GM23338 (cell line): ENCODE measurements at regions not wholly inside any gene's neighbourhood (a gene's known extent, or its start where the extent isn't known, plus 50 kb on each side); places are given as distances from the start of the nearest gene placed in this dataset.
A peak's percentile ranks its signal among the peaks of the same experiment; 100 is the strongest.

Experiments
- ATAC-seq: fragments of 200-7000 bp; cut with Tn5 transposase; 3 replicates; pipeline ENCODE4 v1.9.1; 2020
- DNase-seq: peaks from one replicate; pipeline ENCODE4 v3.0.0-alpha.2; 2015; ENCODE audit warnings: low spot score
- H2AFZ ChIP-seq: fragments of 200-600 bp; sonication (generic); 2 replicates; pipeline ENCODE4 v1.8.0; 2016; ENCODE audit warnings: antibody characterized with exemption, mild to moderate bottlenecking, moderate library complexity
- H3F3A ChIP-seq: fragments of 200-600 bp; sonication (generic); replicated peaks from 2 replicates; pipeline ENCODE4 v1.8.0; 2017; ENCODE audit warnings: antibody characterized with exemption, mixed run types, low read depth
- H3K27ac ChIP-seq: fragments of 200-600 bp; sonication (generic); 2 replicates; pipeline ENCODE4 v1.6.1; 2016; ENCODE audit warnings: low read depth
- H3K27me3 ChIP-seq: fragments of 200-600 bp; sonication (generic); 2 replicates; pipeline ENCODE4 v1.8.0; 2016; ENCODE audit warnings: mild to moderate bottlenecking, mixed run types, moderate library complexity; ENCODE audit not compliant: insufficient read depth
- H3K36me3 ChIP-seq: fragments of 200-600 bp; sonication (generic); 2 replicates; pipeline ENCODE4 v1.8.0; 2016; ENCODE audit warnings: mild to moderate bottlenecking; ENCODE audit not compliant: insufficient read depth
- H3K4me1 ChIP-seq: fragments of 200-600 bp; sonication (generic); 2 replicates; pipeline ENCODE4 v1.8.0; 2016; ENCODE audit warnings: mild to moderate bottlenecking, moderate library complexity; ENCODE audit not compliant: insufficient read depth
- H3K4me2 ChIP-seq: fragments of 200-600 bp; sonication (generic); 2 replicates; pipeline ENCODE4 v1.7.1; 2017; ENCODE audit warnings: mixed run types
- H3K4me3 ChIP-seq: fragments of 200-600 bp; sonication (generic); 2 replicates; pipeline ENCODE4 v1.6.1; 2016; ENCODE audit warnings: mixed run types
- H3K79me2 ChIP-seq: fragments of 200-600 bp; sonication (generic); replicated peaks from 2 replicates; pipeline ENCODE4 v1.8.0; 2017; ENCODE audit warnings: mild to moderate bottlenecking; ENCODE audit not compliant: insufficient read depth
- H3K9me2 ChIP-seq: fragments of 200-600 bp; sonication (generic); 2 replicates; pipeline ENCODE4 v1.8.0; 2017; ENCODE audit not compliant: insufficient read depth
- H4K20me1 ChIP-seq: fragments of 200-600 bp; sonication (generic); replicated peaks from 2 replicates; pipeline ENCODE4 v1.8.0; 2017; ENCODE audit warnings: mild to moderate bottlenecking; ENCODE audit not compliant: insufficient read depth
- H3K27ac Mint-ChIP-seq: 2 replicates; pipeline ENCODE4 v1.8.0; 2020; ENCODE audit warnings: inconsistent platforms, mild to moderate bottlenecking, moderate library complexity, mixed read lengths
- H3K27me3 Mint-ChIP-seq: 3 replicates; pipeline ENCODE4 v1.8.0; 2022; ENCODE audit warnings: low read depth, mild to moderate bottlenecking, moderate library complexity, mixed read lengths, inconsistent platforms; ENCODE audit not compliant: insufficient read depth, poor library complexity
- H3K36me3 Mint-ChIP-seq: 3 replicates; pipeline ENCODE4 v1.8.0; 2021; ENCODE audit warnings: low read depth, mild to moderate bottlenecking, inconsistent platforms, moderate library complexity, mixed read lengths
- H3K4me1 Mint-ChIP-seq: 3 replicates; pipeline ENCODE4 v1.8.0; 2020; ENCODE audit warnings: mild to moderate bottlenecking, inconsistent platforms, mixed read lengths
- H3K4me3 Mint-ChIP-seq: 3 replicates; pipeline ENCODE4 v1.8.0; 2021; ENCODE audit warnings: moderate library complexity, mild to moderate bottlenecking, inconsistent platforms, mixed read lengths
- H3K9me3 Mint-ChIP-seq: 3 replicates; pipeline ENCODE4 v1.8.0; 2020; ENCODE audit warnings: moderate library complexity, mild to moderate bottlenecking, inconsistent platforms, mixed read lengths
- CREB1 ChIP-seq: fragments of 250-450 bp; sonication (Bioruptor Pico); IDR thresholded peaks from 2 replicates; pipeline ENCODE4 v1.5.0; 2020; ENCODE audit warnings: low read depth, mild to moderate bottlenecking, moderate library complexity
- EZH2 ChIP-seq: fragments of 200-600 bp; sonication (generic); IDR thresholded peaks from one replicate; pipeline ENCODE4 v1.8.0; 2017; ENCODE audit warnings: antibody characterized with exemption, mild to moderate bottlenecking, low read depth; ENCODE audit not compliant: unreplicated experiment
- EZH2phosphoT487 ChIP-seq: fragments of 200-600 bp; sonication (generic); IDR thresholded peaks from one replicate; pipeline ENCODE4 v1.8.1; 2018; ENCODE audit warnings: antibody characterized with exemption; ENCODE audit not compliant: unreplicated experiment
- JUNB ChIP-seq: IDR thresholded peaks from one replicate; pipeline ENCODE4 v1.6.1; 2016; ENCODE audit warnings: antibody characterized with exemption; ENCODE audit not compliant: unreplicated experiment
- NANOG ChIP-seq: IDR thresholded peaks from 2 replicates; pipeline ENCODE4 v1.6.1; 2016; ENCODE audit warnings: antibody characterized with exemption, borderline replicate concordance
- POLR2AphosphoS5 ChIP-seq: IDR thresholded peaks from 2 replicates; pipeline ENCODE4 v1.6.1; 2016; ENCODE audit warnings: antibody characterized with exemption, low read depth
- STAT1 ChIP-seq: IDR thresholded peaks from one replicate; pipeline ENCODE4 v1.6.1; 2016; ENCODE audit warnings: antibody characterized with exemption; ENCODE audit not compliant: unreplicated experiment
- ZNF114 ChIP-seq: fragments of 250-450 bp; sonication (Bioruptor Pico); IDR thresholded peaks from 2 replicates; pipeline ENCODE4 v1.5.0; 2020; ENCODE audit warnings: mild to moderate bottlenecking, moderate library complexity
- ZNF331 ChIP-seq: fragments of 250-450 bp; sonication (Bioruptor Pico); IDR thresholded peaks from 2 replicates; pipeline ENCODE4 v1.5.0; 2020; ENCODE audit warnings: low read depth, mild to moderate bottlenecking, moderate library complexity
- TF ChIP-seq, protein P1 (sequence below): fragments of 250-450 bp; sonication (Bioruptor Pico); IDR thresholded peaks from 2 replicates; pipeline ENCODE4 v1.5.0; 2020; ENCODE audit warnings: mild to moderate bottlenecking, moderate library complexity
- TF ChIP-seq, protein P2 (sequence below), 2 experiments: fragments of 200-600 bp in 1 of 2; sonication (generic) in 1 of 2; conservative IDR thresholded peaks; 2 replicates each; pipeline versions ENCODE4 v1.5.1 to v1.6.1; 2016 to 2017; ENCODE audit warnings: antibody characterized with exemption in 2 of 2, low read depth in 2 of 2, mild to moderate bottlenecking in 2 of 2, moderate library complexity in 1 of 2
- TF ChIP-seq, protein P3 (sequence below): IDR thresholded peaks from one replicate; pipeline ENCODE4 v1.6.1; 2018; ENCODE audit warnings: antibody characterized with exemption; ENCODE audit not compliant: unreplicated experiment
- TF ChIP-seq, protein P4 (sequence below): IDR thresholded peaks from 2 replicates; pipeline ENCODE4 v1.6.1; 2016; ENCODE audit warnings: antibody characterized with exemption

DNA sequence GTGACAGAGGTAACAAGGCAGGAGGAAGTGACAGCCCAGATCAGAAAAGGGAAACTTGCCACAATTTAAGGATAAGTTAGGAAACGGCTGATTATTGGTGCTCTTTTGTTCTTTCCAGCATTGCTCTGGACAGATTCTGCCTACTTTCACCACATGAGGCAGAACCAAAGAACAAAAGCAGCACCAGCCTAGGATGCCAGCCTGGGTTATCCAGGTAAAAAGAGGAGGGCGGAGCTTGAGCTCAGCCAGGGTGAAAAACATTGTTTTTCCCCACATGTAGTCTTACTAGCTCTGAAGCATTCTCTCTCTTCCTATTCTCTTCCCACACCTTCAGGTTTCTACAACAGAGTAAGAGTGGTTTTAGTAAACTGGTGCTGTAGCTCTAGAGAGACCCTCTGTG, 300.5 kb downstream of the TMX3 start:
- no peaks in the 10 kb centered on the region for H3K9me3 Mint-ChIP-seq
- H3K4me1 ChIP-seq = no peaks in the 10 kb centered on the region
- H3K9me2 ChIP-seq = no peaks in the 10 kb centered on the region
- ATAC-seq (peak; percentile 74), DNase-seq (peak; percentile 28)
- peaks cover 3% of the 10 kb centered on the region; the same call in 2 of the 3 replicates for H3K4me1 Mint-ChIP-seq
- no peak overlapping the region for H3K27ac ChIP-seq
- no peaks in the 10 kb centered on the region for H3K36me3 ChIP-seq
- H3K4me3 ChIP-seq = no peak overlapping the region
- peak overlapping the region; percentile 38 for H2AFZ ChIP-seq
- H3K36me3 Mint-ChIP-seq = no peaks in the 10 kb centered on the region
- H3K27ac Mint-ChIP-seq = no peak overlapping the region
- H3K27me3 Mint-ChIP-seq = no peaks in the 10 kb centered on the region
- no peak overlapping the region for H3K4me2 ChIP-seq
- H3K79me2 ChIP-seq = no peaks in the 10 kb centered on the region
- no peaks in the 10 kb centered on the region for H4K20me1 ChIP-seq
- no peak overlapping the region for H3K4me3 Mint-ChIP-seq
- H3K27me3 ChIP-seq = no peaks in the 10 kb centered on the region
- no peaks in the 10 kb centered on the region for H3F3A ChIP-seq
- TF ChIP-seq EZH2phosphoT487 (no peak), POLR2AphosphoS5 (no peak), JUNB (no peak), NANOG (no peak), STAT1 (no peak), EZH2 (no peak), CREB1 (CRISPR knock-in tag) (no peak), ZNF114 (CRISPR knock-in tag) (no peak), ZNF331 (no peak)
- TF ChIP-seq, protein P1, sequence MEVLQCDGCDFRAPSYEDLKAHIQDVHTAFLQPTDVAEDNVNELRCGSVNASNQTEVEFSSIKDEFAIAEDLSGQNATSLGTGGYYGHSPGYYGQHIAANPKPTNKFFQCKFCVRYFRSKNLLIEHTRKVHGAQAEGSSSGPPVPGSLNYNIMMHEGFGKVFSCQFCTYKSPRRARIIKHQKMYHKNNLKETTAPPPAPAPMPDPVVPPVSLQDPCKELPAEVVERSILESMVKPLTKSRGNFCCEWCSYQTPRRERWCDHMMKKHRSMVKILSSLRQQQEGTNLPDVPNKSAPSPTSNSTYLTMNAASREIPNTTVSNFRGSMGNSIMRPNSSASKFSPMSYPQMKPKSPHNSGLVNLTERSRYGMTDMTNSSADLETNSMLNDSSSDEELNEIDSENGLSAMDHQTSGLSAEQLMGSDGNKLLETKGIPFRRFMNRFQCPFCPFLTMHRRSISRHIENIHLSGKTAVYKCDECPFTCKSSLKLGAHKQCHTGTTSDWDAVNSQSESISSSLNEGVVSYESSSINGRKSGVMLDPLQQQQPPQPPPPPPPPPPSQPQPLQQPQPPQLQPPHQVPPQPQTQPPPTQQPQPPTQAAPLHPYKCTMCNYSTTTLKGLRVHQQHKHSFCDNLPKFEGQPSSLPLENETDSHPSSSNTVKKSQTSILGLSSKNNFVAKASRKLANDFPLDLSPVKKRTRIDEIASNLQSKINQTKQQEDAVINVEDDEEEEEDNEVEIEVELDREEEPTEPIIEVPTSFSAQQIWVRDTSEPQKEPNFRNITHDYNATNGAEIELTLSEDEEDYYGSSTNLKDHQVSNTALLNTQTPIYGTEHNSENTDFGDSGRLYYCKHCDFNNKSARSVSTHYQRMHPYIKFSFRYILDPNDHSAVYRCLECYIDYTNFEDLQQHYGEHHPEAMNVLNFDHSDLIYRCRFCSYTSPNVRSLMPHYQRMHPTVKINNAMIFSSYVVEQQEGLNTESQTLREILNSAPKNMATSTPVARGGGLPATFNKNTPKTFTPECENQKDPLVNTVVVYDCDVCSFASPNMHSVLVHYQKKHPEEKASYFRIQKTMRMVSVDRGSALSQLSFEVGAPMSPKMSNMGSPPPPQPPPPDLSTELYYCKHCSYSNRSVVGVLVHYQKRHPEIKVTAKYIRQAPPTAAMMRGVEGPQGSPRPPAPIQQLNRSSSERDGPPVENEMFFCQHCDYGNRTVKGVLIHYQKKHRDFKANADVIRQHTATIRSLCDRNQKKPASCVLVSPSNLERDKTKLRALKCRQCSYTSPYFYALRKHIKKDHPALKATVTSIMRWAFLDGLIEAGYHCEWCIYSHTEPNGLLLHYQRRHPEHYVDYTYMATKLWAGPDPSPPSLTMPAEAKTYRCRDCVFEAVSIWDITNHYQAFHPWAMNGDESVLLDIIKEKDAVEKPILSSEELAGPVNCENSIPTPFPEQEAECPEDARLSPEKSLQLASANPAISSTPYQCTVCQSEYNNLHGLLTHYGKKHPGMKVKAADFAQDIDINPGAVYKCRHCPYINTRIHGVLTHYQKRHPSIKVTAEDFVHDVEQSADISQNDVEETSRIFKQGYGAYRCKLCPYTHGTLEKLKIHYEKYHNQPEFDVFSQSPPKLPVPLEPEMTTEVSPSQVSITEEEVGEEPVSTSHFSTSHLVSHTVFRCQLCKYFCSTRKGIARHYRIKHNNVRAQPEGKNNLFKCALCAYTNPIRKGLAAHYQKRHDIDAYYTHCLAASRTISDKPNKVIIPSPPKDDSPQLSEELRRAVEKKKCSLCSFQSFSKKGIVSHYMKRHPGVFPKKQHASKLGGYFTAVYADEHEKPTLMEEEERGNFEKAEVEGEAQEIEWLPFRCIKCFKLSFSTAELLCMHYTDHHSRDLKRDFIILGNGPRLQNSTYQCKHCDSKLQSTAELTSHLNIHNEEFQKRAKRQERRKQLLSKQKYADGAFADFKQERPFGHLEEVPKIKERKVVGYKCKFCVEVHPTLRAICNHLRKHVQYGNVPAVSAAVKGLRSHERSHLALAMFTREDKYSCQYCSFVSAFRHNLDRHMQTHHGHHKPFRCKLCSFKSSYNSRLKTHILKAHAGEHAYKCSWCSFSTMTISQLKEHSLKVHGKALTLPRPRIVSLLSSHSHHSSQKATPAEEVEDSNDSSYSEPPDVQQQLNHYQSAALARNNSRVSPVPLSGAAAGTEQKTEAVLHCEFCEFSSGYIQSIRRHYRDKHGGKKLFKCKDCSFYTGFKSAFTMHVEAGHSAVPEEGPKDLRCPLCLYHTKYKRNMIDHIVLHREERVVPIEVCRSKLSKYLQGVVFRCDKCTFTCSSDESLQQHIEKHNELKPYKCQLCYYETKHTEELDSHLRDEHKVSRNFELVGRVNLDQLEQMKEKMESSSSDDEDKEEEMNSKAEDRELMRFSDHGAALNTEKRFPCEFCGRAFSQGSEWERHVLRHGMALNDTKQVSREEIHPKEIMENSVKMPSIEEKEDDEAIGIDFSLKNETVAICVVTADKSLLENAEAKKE (CRISPR knock-in tag) = no peak
- TF ChIP-seq, protein P2, sequence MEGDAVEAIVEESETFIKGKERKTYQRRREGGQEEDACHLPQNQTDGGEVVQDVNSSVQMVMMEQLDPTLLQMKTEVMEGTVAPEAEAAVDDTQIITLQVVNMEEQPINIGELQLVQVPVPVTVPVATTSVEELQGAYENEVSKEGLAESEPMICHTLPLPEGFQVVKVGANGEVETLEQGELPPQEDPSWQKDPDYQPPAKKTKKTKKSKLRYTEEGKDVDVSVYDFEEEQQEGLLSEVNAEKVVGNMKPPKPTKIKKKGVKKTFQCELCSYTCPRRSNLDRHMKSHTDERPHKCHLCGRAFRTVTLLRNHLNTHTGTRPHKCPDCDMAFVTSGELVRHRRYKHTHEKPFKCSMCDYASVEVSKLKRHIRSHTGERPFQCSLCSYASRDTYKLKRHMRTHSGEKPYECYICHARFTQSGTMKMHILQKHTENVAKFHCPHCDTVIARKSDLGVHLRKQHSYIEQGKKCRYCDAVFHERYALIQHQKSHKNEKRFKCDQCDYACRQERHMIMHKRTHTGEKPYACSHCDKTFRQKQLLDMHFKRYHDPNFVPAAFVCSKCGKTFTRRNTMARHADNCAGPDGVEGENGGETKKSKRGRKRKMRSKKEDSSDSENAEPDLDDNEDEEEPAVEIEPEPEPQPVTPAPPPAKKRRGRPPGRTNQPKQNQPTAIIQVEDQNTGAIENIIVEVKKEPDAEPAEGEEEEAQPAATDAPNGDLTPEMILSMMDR (conservative IDR thresholded peaks at IDR 0.05; ENCODE audit: low read depth in 2 of 2) = no peak
- TF ChIP-seq, protein P3, sequence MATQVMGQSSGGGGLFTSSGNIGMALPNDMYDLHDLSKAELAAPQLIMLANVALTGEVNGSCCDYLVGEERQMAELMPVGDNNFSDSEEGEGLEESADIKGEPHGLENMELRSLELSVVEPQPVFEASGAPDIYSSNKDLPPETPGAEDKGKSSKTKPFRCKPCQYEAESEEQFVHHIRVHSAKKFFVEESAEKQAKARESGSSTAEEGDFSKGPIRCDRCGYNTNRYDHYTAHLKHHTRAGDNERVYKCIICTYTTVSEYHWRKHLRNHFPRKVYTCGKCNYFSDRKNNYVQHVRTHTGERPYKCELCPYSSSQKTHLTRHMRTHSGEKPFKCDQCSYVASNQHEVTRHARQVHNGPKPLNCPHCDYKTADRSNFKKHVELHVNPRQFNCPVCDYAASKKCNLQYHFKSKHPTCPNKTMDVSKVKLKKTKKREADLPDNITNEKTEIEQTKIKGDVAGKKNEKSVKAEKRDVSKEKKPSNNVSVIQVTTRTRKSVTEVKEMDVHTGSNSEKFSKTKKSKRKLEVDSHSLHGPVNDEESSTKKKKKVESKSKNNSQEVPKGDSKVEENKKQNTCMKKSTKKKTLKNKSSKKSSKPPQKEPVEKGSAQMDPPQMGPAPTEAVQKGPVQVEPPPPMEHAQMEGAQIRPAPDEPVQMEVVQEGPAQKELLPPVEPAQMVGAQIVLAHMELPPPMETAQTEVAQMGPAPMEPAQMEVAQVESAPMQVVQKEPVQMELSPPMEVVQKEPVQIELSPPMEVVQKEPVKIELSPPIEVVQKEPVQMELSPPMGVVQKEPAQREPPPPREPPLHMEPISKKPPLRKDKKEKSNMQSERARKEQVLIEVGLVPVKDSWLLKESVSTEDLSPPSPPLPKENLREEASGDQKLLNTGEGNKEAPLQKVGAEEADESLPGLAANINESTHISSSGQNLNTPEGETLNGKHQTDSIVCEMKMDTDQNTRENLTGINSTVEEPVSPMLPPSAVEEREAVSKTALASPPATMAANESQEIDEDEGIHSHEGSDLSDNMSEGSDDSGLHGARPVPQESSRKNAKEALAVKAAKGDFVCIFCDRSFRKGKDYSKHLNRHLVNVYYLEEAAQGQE = no peak
- TF ChIP-seq, protein P4, sequence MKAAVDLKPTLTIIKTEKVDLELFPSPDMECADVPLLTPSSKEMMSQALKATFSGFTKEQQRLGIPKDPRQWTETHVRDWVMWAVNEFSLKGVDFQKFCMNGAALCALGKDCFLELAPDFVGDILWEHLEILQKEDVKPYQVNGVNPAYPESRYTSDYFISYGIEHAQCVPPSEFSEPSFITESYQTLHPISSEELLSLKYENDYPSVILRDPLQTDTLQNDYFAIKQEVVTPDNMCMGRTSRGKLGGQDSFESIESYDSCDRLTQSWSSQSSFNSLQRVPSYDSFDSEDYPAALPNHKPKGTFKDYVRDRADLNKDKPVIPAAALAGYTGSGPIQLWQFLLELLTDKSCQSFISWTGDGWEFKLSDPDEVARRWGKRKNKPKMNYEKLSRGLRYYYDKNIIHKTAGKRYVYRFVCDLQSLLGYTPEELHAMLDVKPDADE = no peak
